ENCODE measurements at regions not wholly inside any gene's neighbourhood (a gene's known extent, or its start where the extent isn't known, plus 50 kb on each side); places are given as distances from the start of the nearest gene placed in this dataset.
A peak's percentile ranks its signal among the peaks of the same experiment; 100 is the strongest.

DNA sequence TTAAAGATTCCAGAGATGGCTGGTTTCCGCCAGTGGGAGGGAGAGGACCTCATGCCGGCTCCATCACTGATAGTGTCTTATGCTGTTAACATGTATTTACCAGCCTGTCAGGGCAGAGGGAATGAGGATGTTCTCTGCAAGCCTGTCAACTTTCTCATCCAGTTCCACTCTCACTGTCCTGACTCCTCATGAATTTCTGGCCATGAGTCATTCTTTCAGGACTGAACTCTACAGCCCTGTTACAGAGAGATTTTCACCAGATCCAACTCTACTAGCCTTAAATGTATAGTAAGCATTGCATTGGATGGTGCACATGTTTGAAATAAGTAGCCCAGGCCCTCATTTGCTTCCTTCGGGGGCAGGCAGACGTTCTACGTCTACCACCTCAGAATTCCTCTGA lies 387.7 kb downstream of the TMEM135 start:
- no peak for TF ChIP-seq CTCF (IDR thresholded peaks at IDR 0.05)
- no peaks in the 10 kb centered on the region for H3K27me3 ChIP-seq (replicated peaks; ENCODE audit: insufficient read depth)
- H3K4me3 ChIP-seq, result no peak overlapping the region
- DNase-seq (ENCODE audit: low spot score) (no peak), ATAC-seq (ENCODE audit: insufficient number of reproducible peaks, low FRiP score, low read depth) (no peak)
- no peaks in the 10 kb centered on the region for H3K36me3 ChIP-seq
- H3K9me3 ChIP-seq, result no peaks in the 10 kb centered on the region
- H3K4me1 ChIP-seq (ENCODE audit: control insufficient read depth in 1 of 2, low read depth in 2 of 2), result peaks cover 0 to 8% of the 10 kb centered on the region in 2 donors
- H3K27ac ChIP-seq, result no peak overlapping the region

- Histone ChIP-seq H3K4me1 (ENCODE audit: control insufficient read depth in 1 of 2, low read depth in 2 of 2) (peaks cover 6 to 22% of the 10 kb centered on the region in 2 donors), H3K27ac (no peak overlapping the region), H3K36me3 (no peaks in the 10 kb centered on the region), H3K27me3 (replicated peaks; ENCODE audit: insufficient read depth) (no peaks in the 10 kb centered on the region), H3K9me3 (no peaks in the 10 kb centered on the region), H3K4me3 (no peak overlapping the region)
- TF ChIP-seq CTCF (IDR thresholded peaks at IDR 0.05), result no peak
- DNase-seq (ENCODE audit: low spot score) (no peak), ATAC-seq (ENCODE audit: insufficient number of reproducible peaks, low FRiP score, low read depth) (no peak)
Measured at GRCh38 chr11:87423161-87423560, 385.4 kb downstream of the TMEM135 start.

DNA sequence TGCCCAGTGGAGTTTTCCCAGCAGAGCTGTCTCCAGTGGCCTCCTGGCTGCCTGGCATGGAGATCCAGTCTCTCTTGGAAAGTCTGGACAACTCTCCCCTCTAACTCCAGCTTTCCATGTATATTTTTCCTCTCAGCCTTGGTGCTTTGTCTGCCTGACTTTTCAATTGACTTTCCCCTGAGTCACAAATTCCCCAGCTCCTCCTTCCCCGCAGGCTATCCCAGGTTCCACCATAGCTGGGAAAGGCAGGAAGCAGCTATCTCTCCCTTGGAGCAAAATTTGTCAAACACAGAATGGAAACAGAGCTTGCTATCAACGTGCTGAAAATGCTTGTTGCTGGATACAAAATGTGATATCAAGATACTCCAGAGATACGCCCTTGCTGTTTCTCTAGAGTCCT lies 384.8 kb downstream of the TMEM135 start:
- DNase-seq (ENCODE audit: low spot score) (no peak), ATAC-seq (ENCODE audit: insufficient number of reproducible peaks, low FRiP score, low read depth) (no peak)
- Histone ChIP-seq H3K4me3 (no peak overlapping the region), H3K27ac (no peak overlapping the region), H3K27me3 (replicated peaks; ENCODE audit: insufficient read depth) (no peaks in the 10 kb centered on the region), H3K9me3 (no peaks in the 10 kb centered on the region), H3K36me3 (no peaks in the 10 kb centered on the region), H3K4me1 (ENCODE audit: control insufficient read depth in 1 of 2, low read depth in 2 of 2) (peaks cover 6 to 22% of the 10 kb centered on the region in 2 donors)
- TF ChIP-seq CTCF (IDR thresholded peaks at IDR 0.05), result no peak

- DNase-seq (ENCODE audit: low spot score), result peak; percentile 24
Measured at GRCh38 chr11:87421422-87421821, 383.7 kb downstream of the TMEM135 start.

DNA sequence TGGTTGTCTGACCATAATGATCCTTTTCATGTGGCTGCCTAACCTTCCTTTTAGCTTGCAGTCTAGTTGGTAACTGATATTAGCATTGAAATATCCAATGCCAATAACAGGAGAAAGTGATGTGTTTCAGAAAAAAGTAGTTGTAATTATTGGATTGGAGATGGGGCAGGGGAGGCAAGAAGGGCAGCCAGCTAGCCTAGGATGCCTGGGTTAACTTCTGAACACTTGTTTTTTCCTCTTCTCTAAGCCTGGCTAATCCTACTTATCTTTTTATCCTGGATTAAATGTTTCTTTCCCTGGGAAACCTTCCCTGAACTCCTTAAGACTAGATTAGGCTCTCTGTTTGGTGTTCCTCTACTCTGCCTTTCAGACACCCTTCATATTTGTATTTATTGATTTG lies 380.2 kb downstream of the TMEM135 start:
- Histone ChIP-seq H3K36me3 (no peaks in the 10 kb centered on the region), H3K27ac (no peak overlapping the region), H3K9me3 (no peaks in the 10 kb centered on the region), H3K4me1 (ENCODE audit: control insufficient read depth in 1 of 2, low read depth in 2 of 2) (peaks cover 6 to 22% of the 10 kb centered on the region in 2 donors), H3K27me3 (replicated peaks; ENCODE audit: insufficient read depth) (no peaks in the 10 kb centered on the region), H3K4me3 (no peak overlapping the region)
- ATAC-seq (ENCODE audit: insufficient number of reproducible peaks, low FRiP score, low read depth) (no peak), DNase-seq (ENCODE audit: low spot score) (no peak)
- no peak for TF ChIP-seq CTCF (IDR thresholded peaks at IDR 0.05)

More at GRCh38 chr11:87421422-87421821, 383.7 kb downstream of the TMEM135 start:
- TF ChIP-seq CTCF (IDR thresholded peaks at IDR 0.05), result peak; percentile 82
- Histone ChIP-seq H3K4me1 (ENCODE audit: control insufficient read depth in 1 of 2, low read depth in 2 of 2) (peaks cover 6 to 22% of the 10 kb centered on the region in 2 donors), H3K36me3 (no peaks in the 10 kb centered on the region), H3K27ac (no peak overlapping the region), H3K4me3 (no peak overlapping the region), H3K27me3 (replicated peaks; ENCODE audit: insufficient read depth) (no peaks in the 10 kb centered on the region), H3K9me3 (no peaks in the 10 kb centered on the region)
- peak; percentile 57 for ATAC-seq (ENCODE audit: insufficient number of reproducible peaks, low FRiP score, low read depth)
